ENCODE measurements at regions not wholly inside any gene's neighbourhood (a gene's known extent, or its start where the extent isn't known, plus 50 kb on each side); places are given as distances from the start of the nearest gene placed in this dataset.

DNA sequence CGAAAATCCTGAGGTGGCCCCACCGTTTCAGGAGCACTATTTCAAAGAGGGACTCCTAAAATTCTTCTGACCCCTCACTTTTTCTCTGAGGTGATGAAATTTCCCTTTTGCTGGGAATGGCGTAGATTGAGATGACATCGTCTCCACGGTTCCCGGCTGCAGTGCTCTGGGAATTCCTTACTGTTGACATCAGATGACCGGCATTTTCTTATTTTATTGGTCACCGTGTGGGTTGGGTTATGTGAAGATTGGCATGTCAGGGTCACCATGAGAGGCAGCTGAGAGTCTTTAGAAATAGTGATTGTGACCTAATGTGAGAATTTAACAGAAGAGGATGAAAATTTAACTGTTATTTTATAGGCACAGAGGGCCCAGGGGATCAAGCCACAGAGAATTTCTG lies 356.7 kb downstream of the FGF9 start:
- Mint-ChIP-seq H3K4me3 (no peak overlapping the region), H3K9me3 (no peaks in the 10 kb centered on the region; the same call in 2 of the 3 replicates), H3K27me3 (ENCODE audit: insufficient read depth, low read depth, poor library complexity) (peaks cover 10% of the 10 kb centered on the region), H3K4me1 (no peaks in the 10 kb centered on the region), H3K27ac (no peak overlapping the region), H3K36me3 (ENCODE audit: low read depth) (no peaks in the 10 kb centered on the region)
- no peaks in the 10 kb centered on the region for H4K20me1 ChIP-seq (replicated peaks; ENCODE audit: insufficient read depth)
- TF ChIP-seq EZH2phosphoT487 (IDR thresholded peaks at IDR 0.05; ENCODE audit: unreplicated experiment), result no peak
- no peak for TF ChIP-seq CREB1 (CRISPR knock-in tag; IDR thresholded peaks at IDR 0.05; ENCODE audit: low read depth)
- TF ChIP-seq ZNF114 (CRISPR knock-in tag; IDR thresholded peaks at IDR 0.05), result no peak
- no peak for TF ChIP-seq STAT1 (IDR thresholded peaks at IDR 0.05; ENCODE audit: unreplicated experiment)
- TF ChIP-seq JUNB (IDR thresholded peaks at IDR 0.05; ENCODE audit: unreplicated experiment), result no peak
- TF ChIP-seq POLR2AphosphoS5 (IDR thresholded peaks at IDR 0.05; ENCODE audit: low read depth), result no peak
- TF ChIP-seq NANOG (IDR thresholded peaks at IDR 0.05; ENCODE audit: borderline replicate concordance), result no peak
- TF ChIP-seq REST (IDR thresholded peaks at IDR 0.05; ENCODE audit: unreplicated experiment), result no peak
- TF ChIP-seq, protein P1, sequence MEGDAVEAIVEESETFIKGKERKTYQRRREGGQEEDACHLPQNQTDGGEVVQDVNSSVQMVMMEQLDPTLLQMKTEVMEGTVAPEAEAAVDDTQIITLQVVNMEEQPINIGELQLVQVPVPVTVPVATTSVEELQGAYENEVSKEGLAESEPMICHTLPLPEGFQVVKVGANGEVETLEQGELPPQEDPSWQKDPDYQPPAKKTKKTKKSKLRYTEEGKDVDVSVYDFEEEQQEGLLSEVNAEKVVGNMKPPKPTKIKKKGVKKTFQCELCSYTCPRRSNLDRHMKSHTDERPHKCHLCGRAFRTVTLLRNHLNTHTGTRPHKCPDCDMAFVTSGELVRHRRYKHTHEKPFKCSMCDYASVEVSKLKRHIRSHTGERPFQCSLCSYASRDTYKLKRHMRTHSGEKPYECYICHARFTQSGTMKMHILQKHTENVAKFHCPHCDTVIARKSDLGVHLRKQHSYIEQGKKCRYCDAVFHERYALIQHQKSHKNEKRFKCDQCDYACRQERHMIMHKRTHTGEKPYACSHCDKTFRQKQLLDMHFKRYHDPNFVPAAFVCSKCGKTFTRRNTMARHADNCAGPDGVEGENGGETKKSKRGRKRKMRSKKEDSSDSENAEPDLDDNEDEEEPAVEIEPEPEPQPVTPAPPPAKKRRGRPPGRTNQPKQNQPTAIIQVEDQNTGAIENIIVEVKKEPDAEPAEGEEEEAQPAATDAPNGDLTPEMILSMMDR (conservative IDR thresholded peaks at IDR 0.05; ENCODE audit: low read depth in 2 of 2), result no peak
- TF ChIP-seq, protein P2, sequence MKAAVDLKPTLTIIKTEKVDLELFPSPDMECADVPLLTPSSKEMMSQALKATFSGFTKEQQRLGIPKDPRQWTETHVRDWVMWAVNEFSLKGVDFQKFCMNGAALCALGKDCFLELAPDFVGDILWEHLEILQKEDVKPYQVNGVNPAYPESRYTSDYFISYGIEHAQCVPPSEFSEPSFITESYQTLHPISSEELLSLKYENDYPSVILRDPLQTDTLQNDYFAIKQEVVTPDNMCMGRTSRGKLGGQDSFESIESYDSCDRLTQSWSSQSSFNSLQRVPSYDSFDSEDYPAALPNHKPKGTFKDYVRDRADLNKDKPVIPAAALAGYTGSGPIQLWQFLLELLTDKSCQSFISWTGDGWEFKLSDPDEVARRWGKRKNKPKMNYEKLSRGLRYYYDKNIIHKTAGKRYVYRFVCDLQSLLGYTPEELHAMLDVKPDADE (IDR thresholded peaks at IDR 0.05), result no peak
- TF ChIP-seq, protein P3, sequence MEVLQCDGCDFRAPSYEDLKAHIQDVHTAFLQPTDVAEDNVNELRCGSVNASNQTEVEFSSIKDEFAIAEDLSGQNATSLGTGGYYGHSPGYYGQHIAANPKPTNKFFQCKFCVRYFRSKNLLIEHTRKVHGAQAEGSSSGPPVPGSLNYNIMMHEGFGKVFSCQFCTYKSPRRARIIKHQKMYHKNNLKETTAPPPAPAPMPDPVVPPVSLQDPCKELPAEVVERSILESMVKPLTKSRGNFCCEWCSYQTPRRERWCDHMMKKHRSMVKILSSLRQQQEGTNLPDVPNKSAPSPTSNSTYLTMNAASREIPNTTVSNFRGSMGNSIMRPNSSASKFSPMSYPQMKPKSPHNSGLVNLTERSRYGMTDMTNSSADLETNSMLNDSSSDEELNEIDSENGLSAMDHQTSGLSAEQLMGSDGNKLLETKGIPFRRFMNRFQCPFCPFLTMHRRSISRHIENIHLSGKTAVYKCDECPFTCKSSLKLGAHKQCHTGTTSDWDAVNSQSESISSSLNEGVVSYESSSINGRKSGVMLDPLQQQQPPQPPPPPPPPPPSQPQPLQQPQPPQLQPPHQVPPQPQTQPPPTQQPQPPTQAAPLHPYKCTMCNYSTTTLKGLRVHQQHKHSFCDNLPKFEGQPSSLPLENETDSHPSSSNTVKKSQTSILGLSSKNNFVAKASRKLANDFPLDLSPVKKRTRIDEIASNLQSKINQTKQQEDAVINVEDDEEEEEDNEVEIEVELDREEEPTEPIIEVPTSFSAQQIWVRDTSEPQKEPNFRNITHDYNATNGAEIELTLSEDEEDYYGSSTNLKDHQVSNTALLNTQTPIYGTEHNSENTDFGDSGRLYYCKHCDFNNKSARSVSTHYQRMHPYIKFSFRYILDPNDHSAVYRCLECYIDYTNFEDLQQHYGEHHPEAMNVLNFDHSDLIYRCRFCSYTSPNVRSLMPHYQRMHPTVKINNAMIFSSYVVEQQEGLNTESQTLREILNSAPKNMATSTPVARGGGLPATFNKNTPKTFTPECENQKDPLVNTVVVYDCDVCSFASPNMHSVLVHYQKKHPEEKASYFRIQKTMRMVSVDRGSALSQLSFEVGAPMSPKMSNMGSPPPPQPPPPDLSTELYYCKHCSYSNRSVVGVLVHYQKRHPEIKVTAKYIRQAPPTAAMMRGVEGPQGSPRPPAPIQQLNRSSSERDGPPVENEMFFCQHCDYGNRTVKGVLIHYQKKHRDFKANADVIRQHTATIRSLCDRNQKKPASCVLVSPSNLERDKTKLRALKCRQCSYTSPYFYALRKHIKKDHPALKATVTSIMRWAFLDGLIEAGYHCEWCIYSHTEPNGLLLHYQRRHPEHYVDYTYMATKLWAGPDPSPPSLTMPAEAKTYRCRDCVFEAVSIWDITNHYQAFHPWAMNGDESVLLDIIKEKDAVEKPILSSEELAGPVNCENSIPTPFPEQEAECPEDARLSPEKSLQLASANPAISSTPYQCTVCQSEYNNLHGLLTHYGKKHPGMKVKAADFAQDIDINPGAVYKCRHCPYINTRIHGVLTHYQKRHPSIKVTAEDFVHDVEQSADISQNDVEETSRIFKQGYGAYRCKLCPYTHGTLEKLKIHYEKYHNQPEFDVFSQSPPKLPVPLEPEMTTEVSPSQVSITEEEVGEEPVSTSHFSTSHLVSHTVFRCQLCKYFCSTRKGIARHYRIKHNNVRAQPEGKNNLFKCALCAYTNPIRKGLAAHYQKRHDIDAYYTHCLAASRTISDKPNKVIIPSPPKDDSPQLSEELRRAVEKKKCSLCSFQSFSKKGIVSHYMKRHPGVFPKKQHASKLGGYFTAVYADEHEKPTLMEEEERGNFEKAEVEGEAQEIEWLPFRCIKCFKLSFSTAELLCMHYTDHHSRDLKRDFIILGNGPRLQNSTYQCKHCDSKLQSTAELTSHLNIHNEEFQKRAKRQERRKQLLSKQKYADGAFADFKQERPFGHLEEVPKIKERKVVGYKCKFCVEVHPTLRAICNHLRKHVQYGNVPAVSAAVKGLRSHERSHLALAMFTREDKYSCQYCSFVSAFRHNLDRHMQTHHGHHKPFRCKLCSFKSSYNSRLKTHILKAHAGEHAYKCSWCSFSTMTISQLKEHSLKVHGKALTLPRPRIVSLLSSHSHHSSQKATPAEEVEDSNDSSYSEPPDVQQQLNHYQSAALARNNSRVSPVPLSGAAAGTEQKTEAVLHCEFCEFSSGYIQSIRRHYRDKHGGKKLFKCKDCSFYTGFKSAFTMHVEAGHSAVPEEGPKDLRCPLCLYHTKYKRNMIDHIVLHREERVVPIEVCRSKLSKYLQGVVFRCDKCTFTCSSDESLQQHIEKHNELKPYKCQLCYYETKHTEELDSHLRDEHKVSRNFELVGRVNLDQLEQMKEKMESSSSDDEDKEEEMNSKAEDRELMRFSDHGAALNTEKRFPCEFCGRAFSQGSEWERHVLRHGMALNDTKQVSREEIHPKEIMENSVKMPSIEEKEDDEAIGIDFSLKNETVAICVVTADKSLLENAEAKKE (CRISPR knock-in tag; IDR thresholded peaks at IDR 0.05), result no peak
- TF ChIP-seq ZNF331 (CRISPR knock-in tag; IDR thresholded peaks at IDR 0.05; ENCODE audit: low read depth), result no peak
- no peak for TF ChIP-seq EZH2 (IDR thresholded peaks at IDR 0.05; ENCODE audit: low read depth, unreplicated experiment)
- H3K4me2 ChIP-seq, result no peak overlapping the region
- H3K4me3 ChIP-seq, result no peak overlapping the region
- 0 out of 2 replicates have a peak, but pooled peaks cover 4% of the 10 kb centered on the region for H3K9me2 ChIP-seq (ENCODE audit: insufficient read depth)
- no peak for ATAC-seq
- no peak overlapping the region for H3K27ac ChIP-seq (ENCODE audit: low read depth)
- H3F3A ChIP-seq (replicated peaks; ENCODE audit: low read depth), result no peaks in the 10 kb centered on the region
- no peaks in the 10 kb centered on the region for H3K4me1 ChIP-seq (ENCODE audit: insufficient read depth)
- H2AFZ ChIP-seq, result no peak overlapping the region
- no peaks in the 10 kb centered on the region for H3K79me2 ChIP-seq (replicated peaks; ENCODE audit: insufficient read depth)
- H3K27me3 ChIP-seq (ENCODE audit: insufficient read depth), result no peaks in the 10 kb centered on the region
- H3K36me3 ChIP-seq (ENCODE audit: insufficient read depth), result no peaks in the 10 kb centered on the region
- DNase-seq (ENCODE audit: low spot score), result peak; percentile 32

All from GM23338 (cell line).